Breast epithelium (tissue), 4 donors: ENCODE measurements at regions not wholly inside any gene's neighbourhood (a gene's known extent, or its start where the extent isn't known, plus 50 kb on each side); places are given as distances from the start of the nearest gene placed in this dataset.

Experiments used
- DNase-seq, 2 donors: peaks; one replicate each; pipeline ENCODE4 v3.0.0-alpha.2; 2019; ENCODE audit warnings: low spot score in 2 of 2
- H3K27ac ChIP-seq, 2 donors: fragments of 200-600 bp; sonication (generic) in 1 of 2; one replicate each; pipeline ENCODE4 v1.5.1; 2016 to 2019; ENCODE audit warnings: mild to moderate bottlenecking in 1 of 2
- H3K27me3 ChIP-seq, 2 donors: fragments of 200-600 bp; sonication (generic) in 1 of 2; one replicate each; pipeline versions ENCODE4 v1.5.1 to v1.6.0; 2017 to 2019; ENCODE audit warnings: control low read depth in 1 of 2, mild to moderate bottlenecking in 1 of 2
- H3K36me3 ChIP-seq: fragments of 200-600 bp; one replicate; pipeline ENCODE4 v1.5.1; 2019
- H3K4me1 ChIP-seq, 2 donors: fragments of 200-600 bp; sonication (generic); one replicate each; pipeline ENCODE4 v1.5.1; 2016 to 2019; ENCODE audit warnings: control low read depth in 1 of 2
- H3K4me3 ChIP-seq, 3 donors: fragments of 200-600 bp; sonication (generic); 1 replicate in 2 of 3; 2 replicates in 1 of 3; pipeline ENCODE4 v1.5.1; 2016 to 2019; ENCODE audit warnings: mild to moderate bottlenecking in 3 of 3, moderate library complexity in 2 of 3
- H3K9me3 ChIP-seq, 2 donors: fragments of 200-600 bp; sonication (generic) in 1 of 2; one replicate each; pipeline ENCODE4 v1.5.1; 2016 to 2019; ENCODE audit warnings: control low read depth in 1 of 2
- POLR2A ChIP-seq: fragments of 450-650 bp; IDR thresholded peaks from one replicate; pipeline ENCODE4 v1.6.1; 2016; ENCODE audit warnings: antibody characterized with exemption, mild to moderate bottlenecking, moderate library complexity
- POLR2AphosphoS5 ChIP-seq, 3 donors: sonication (generic); formaldehyde crosslinking; IDR thresholded peaks; one replicate each; pipeline ENCODE4 v1.6.1; 2017; ENCODE audit warnings: antibody characterized with exemption in 3 of 3
- intact Hi-C: fragments of 100-400 bp; cut with DNase I; formaldehyde crosslinking; loops from one replicate; pipeline ENCODE4 v1.15.1; 2023; ENCODE audit warnings: low total_unique reads
- TF ChIP-seq, protein P1 (sequence below), 3 donors: fragments of 450-650 bp; IDR thresholded peaks; one replicate each; pipeline ENCODE4 v1.5.1; 2016 to 2017; ENCODE audit warnings: antibody characterized with exemption in 3 of 3, mild to moderate bottlenecking in 3 of 3, moderate library complexity in 3 of 3

DNA sequence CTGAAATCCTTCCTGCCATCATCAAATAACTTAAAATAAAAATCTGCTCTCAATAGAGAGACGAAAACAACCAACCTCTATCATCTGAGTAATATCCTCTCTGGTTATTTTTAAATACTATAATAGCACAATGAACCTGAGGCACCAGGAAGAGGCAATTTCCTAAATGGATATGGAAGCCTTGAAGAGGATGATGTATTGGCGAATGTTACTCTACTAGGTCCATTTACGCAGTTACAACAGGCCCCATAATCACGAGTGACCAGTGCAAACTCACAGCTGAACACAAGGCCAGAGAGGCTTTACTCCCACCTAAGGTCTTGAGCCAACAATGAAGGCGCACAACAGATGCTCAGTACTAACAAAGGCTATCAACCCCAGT is 678.8 kb upstream of the NR3C2 start:
- intact Hi-C loops, result no loop called here
- no peaks in the 10 kb centered on the region for H3K27me3 ChIP-seq
- no peak for DNase-seq
- H3K27ac ChIP-seq, result no peak overlapping the region
- no peak overlapping the region for H3K4me3 ChIP-seq
- TF ChIP-seq, protein P1, sequence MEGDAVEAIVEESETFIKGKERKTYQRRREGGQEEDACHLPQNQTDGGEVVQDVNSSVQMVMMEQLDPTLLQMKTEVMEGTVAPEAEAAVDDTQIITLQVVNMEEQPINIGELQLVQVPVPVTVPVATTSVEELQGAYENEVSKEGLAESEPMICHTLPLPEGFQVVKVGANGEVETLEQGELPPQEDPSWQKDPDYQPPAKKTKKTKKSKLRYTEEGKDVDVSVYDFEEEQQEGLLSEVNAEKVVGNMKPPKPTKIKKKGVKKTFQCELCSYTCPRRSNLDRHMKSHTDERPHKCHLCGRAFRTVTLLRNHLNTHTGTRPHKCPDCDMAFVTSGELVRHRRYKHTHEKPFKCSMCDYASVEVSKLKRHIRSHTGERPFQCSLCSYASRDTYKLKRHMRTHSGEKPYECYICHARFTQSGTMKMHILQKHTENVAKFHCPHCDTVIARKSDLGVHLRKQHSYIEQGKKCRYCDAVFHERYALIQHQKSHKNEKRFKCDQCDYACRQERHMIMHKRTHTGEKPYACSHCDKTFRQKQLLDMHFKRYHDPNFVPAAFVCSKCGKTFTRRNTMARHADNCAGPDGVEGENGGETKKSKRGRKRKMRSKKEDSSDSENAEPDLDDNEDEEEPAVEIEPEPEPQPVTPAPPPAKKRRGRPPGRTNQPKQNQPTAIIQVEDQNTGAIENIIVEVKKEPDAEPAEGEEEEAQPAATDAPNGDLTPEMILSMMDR (IDR thresholded peaks at IDR 0.05), result no peak
- TF ChIP-seq POLR2AphosphoS5 (IDR thresholded peaks at IDR 0.05) (no peak), POLR2A (no peak)
- no peaks in the 10 kb centered on the region for H3K4me1 ChIP-seq
- no peaks in the 10 kb centered on the region for H3K36me3 ChIP-seq
- no peaks in the 10 kb centered on the region for H3K9me3 ChIP-seq

DNA sequence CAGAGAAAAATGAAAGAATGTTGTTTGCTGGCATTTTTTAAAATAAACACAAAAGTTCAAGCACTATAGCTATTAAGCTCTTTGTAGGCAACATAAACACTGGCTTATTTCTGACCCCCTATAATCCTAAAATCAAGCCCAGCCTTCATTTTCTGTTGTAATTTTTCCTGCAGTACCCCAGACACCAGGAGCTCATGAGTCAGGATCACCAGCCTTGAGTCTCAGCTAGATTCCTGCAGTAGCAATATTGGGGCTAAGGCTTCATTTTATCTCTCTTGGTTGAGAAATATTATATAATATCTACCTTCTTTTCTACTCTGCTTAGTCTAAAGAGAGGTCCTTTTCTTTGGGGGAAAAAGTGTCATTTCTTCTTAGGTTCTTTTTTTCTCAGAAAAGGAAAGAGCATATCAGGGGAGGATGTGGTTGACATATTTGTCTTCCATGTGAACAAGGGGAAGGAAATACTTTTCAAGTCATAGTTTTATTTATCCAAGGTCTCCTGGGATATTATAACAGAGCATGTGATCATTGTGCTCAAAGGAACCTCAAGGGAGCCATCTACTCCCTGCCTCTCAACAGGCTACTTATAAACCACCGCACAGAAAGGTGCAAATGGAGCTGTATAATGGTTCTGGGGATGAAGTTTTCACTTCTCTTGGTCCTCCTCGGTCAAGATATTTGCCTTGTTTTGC is 678.3 kb upstream of the NR3C2 start:
- no peak for DNase-seq
- H3K27me3 ChIP-seq, result no peaks in the 10 kb centered on the region
- H3K27ac ChIP-seq, result no peak overlapping the region
- H3K4me3 ChIP-seq, result no peak overlapping the region
- no peaks in the 10 kb centered on the region for H3K9me3 ChIP-seq
- TF ChIP-seq, protein P1 (IDR thresholded peaks at IDR 0.05), result no peak
- TF ChIP-seq POLR2AphosphoS5 (IDR thresholded peaks at IDR 0.05) (no peak), POLR2A (no peak)
- intact Hi-C loops, result no loop called here
- no peaks in the 10 kb centered on the region for H3K36me3 ChIP-seq
- no peaks in the 10 kb centered on the region for H3K4me1 ChIP-seq

DNA sequence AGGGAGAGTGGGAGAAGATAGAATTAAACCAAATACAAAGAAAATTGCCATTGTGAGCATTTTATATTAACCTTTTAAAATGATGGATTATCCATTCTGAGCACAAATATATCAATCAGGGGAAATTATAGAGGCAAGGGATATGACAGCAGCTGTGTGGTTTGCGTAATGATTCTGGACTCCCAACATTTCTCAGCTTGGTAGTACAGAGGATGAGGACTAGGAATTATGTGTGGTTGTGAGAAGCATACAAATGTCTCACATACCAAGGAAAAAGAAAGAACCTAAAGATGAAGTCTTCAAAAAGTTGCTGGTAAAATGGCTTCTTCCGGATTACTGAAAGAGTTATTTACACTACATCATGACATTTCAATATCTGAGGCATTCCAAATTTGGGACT is 674.6 kb upstream of the NR3C2 start:
- TF ChIP-seq POLR2AphosphoS5 (IDR thresholded peaks at IDR 0.05) (no peak), POLR2A (no peak)
- TF ChIP-seq, protein P1 (IDR thresholded peaks at IDR 0.05), result no peak
- no peak overlapping the region for H3K27ac ChIP-seq
- intact Hi-C loops, result no loop called here
- no peak for DNase-seq
- H3K4me1 ChIP-seq, result no peaks in the 10 kb centered on the region
- H3K4me3 ChIP-seq, result no peak overlapping the region
- H3K9me3 ChIP-seq, result no peaks in the 10 kb centered on the region
- no peaks in the 10 kb centered on the region for H3K27me3 ChIP-seq
- no peaks in the 10 kb centered on the region for H3K36me3 ChIP-seq

DNA sequence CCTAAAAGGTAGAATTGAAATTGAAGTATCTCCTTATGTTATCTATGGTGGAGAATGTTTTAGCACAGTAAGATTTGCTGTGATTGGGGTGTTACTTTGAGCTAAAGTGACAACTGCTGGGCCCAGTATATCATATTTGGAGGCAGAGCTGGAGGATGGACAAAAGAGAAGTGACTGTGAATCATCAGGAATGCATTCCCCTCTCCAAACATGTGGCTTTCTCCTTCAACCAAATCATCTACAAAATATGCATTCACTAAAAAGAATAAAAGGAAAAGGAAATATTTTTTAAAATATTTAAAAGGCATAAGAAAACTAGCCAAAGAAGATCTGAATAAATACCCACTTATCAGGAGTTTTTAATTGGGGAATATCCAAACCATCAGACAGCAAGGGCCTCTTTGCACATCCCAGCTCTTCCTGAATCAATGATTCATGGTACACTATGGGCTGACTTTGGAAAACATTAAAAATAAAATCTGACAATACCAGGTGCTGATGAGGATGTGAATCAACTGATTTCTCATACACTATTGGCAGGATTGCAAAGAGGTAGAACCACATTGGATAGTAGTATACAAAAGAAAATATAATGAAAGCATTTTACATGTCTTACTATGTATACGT is 671.7 kb upstream of the NR3C2 start:
- H3K4me3 ChIP-seq, result no peak overlapping the region
- no peaks in the 10 kb centered on the region for H3K27me3 ChIP-seq
- H3K27ac ChIP-seq, result no peak overlapping the region
- TF ChIP-seq POLR2AphosphoS5 (IDR thresholded peaks at IDR 0.05) (no peak), POLR2A (no peak)
- TF ChIP-seq, protein P1 (IDR thresholded peaks at IDR 0.05), result no peak
- intact Hi-C loops, result no loop called here
- no peak for DNase-seq
- H3K9me3 ChIP-seq, result no peaks in the 10 kb centered on the region
- no peaks in the 10 kb centered on the region for H3K36me3 ChIP-seq
- no peaks in the 10 kb centered on the region for H3K4me1 ChIP-seq

DNA sequence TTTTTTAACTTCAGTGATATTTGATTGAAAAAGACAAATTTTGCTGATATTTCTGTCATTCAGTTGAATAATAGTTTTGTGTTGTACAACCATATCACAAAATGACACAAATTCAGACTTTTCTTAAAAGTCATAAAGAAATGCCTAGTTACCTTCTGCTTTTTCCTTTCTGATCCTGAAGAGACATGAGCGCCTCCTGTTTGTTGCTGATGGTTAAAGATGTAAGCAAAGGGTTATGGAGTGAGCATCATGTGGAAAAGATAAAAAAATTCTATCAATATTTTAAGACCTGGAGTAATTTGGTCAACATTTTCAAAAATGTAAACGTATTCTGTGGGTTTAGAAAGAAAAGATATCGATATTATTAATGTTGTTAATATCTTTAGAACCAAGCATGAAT is 669.9 kb upstream of the NR3C2 start:
- TF ChIP-seq POLR2A, result no peak
- TF ChIP-seq, protein P1 (IDR thresholded peaks at IDR 0.05), result no peak

More for the DNA sequence above, 669.9 kb upstream of the NR3C2 start:
- H3K9me3 ChIP-seq, result no peaks in the 10 kb centered on the region
- intact Hi-C loops, result no loop called here
- H3K36me3 ChIP-seq, result no peaks in the 10 kb centered on the region
- no peak overlapping the region for H3K27ac ChIP-seq
- no peaks in the 10 kb centered on the region for H3K4me1 ChIP-seq
- no peak for DNase-seq
- H3K27me3 ChIP-seq, result no peaks in the 10 kb centered on the region
- no peak overlapping the region for H3K4me3 ChIP-seq
